Activated CD4-positive, alpha-beta T cell treated with anti-CD3 and anti-CD28 coated beads for 4 hours (primary cell): ENCODE measurements at regions not wholly inside any gene's neighbourhood (a gene's known extent, or its start where the extent isn't known, plus 50 kb on each side); places are given as distances from the start of the nearest gene placed in this dataset.
"Not testable (repeated sequence)": the region's sequence is repeated elsewhere in the genome, so short reads cannot be mapped to it uniquely, and the experiment has no call there.

ENCODE experiments used
- DNase-seq, 2 donors: peaks; one replicate each; pipeline ENCODE4 v3.0.0-alpha.2; 2020

- DNase-seq = not testable (repeated sequence)
Measured at GRCh38 chr11:91268512-91269295, 955.9 kb upstream of the FAT3 start.

- no peak for DNase-seq
Measured at GRCh38 chr11:91265946-91266345, 958.7 kb upstream of the FAT3 start.

- no peak for DNase-seq
Measured at GRCh38 chr11:91264481-91264880, 960.1 kb upstream of the FAT3 start.

- no peak for DNase-seq
Measured at GRCh38 chr11:91263496-91264365, 960.9 kb upstream of the FAT3 start.

GRCh38 chr11:91261513-91261912, 963.1 kb upstream of the FAT3 start:
- DNase-seq = no peak

- no peak for DNase-seq
Measured at GRCh38 chr11:91258876-91259275, 965.7 kb upstream of the FAT3 start.

GRCh38 chr11:91257667-91258066, 967.0 kb upstream of the FAT3 start:
- DNase-seq = no peak

- DNase-seq = no peak
Measured at GRCh38 chr11:91248199-91248807, 976.3 kb upstream of the FAT3 start.

GRCh38 chr11:91247009-91247735, 977.4 kb upstream of the FAT3 start:
- no peak for DNase-seq

GRCh38 chr11:91244912-91245311, 979.7 kb upstream of the FAT3 start:
- no peak for DNase-seq

- no peak for DNase-seq
Measured at GRCh38 chr11:91243630-91244029, 981.0 kb upstream of the FAT3 start.

- no peak for DNase-seq
Measured at GRCh38 chr11:91243051-91243450, 981.6 kb upstream of the FAT3 start.

- DNase-seq = no peak
Measured at GRCh38 chr11:91241226-91241625, 983.4 kb upstream of the FAT3 start.

GRCh38 chr11:91239359-91239758, 985.3 kb upstream of the FAT3 start:
- no peak for DNase-seq

- DNase-seq = no peak
Measured at GRCh38 chr11:91231226-91231625, 993.4 kb upstream of the FAT3 start.

GRCh38 chr11:91230647-91231046, 994.0 kb upstream of the FAT3 start:
- DNase-seq = no peak

- DNase-seq = no peak
Measured at GRCh38 chr11:91222830-91223229, 1000.0 kb upstream of the CHORDC1 start.

- no peak for DNase-seq
Measured at GRCh38 chr11:91220476-91221202, 997.8 kb upstream of the CHORDC1 start.

GRCh38 chr11:91219535-91219934, 996.7 kb upstream of the CHORDC1 start:
- no peak for DNase-seq

- no peak for DNase-seq
Measured at GRCh38 chr11:91209751-91210150, 986.9 kb upstream of the CHORDC1 start.

- DNase-seq = no peak
Measured at GRCh38 chr11:91209306-91209705, 986.5 kb upstream of the CHORDC1 start.

GRCh38 chr11:91199866-91200265, 977.0 kb upstream of the CHORDC1 start:
- DNase-seq = no peak
